Immature natural killer cell (primary cell): ENCODE measurements at regions not wholly inside any gene's neighbourhood (a gene's known extent, or its start where the extent isn't known, plus 50 kb on each side); places are given as distances from the start of the nearest gene placed in this dataset.

Experiments
- DNase-seq, 3 donors: peaks; one replicate each; pipeline ENCODE4 v3.0.0; 2022; ENCODE audit warnings: mixed read lengths in 1 of 3
- H3K27ac Mint-ChIP-seq, 6 donors: one replicate each; pipeline ENCODE4 v1.8.0; 2020; ENCODE audit warnings: mixed read lengths in 6 of 6, mild to moderate bottlenecking in 5 of 6, inconsistent platforms in 4 of 6, moderate library complexity in 3 of 6
- H3K27me3 Mint-ChIP-seq, 3 donors: one replicate each; pipeline ENCODE4 v1.8.0; 2020 to 2021; ENCODE audit warnings: low read depth in 3 of 3, mild to moderate bottlenecking in 3 of 3, mixed read lengths in 3 of 3, moderate library complexity in 3 of 3, inconsistent platforms in 1 of 3
- H3K36me3 Mint-ChIP-seq, 3 donors: one replicate each; pipeline ENCODE4 v1.8.0; 2020; ENCODE audit warnings: mixed read lengths in 3 of 3, inconsistent platforms in 2 of 3, mild to moderate bottlenecking in 2 of 3
- H3K4me1 Mint-ChIP-seq, 2 donors: one replicate each; pipeline ENCODE4 v1.8.0; 2020; ENCODE audit warnings: inconsistent platforms in 2 of 2, mild to moderate bottlenecking in 2 of 2, mixed read lengths in 2 of 2, moderate library complexity in 1 of 2
- H3K4me3 Mint-ChIP-seq, 5 donors: one replicate each; pipeline ENCODE4 v1.8.0; 2020; ENCODE audit warnings: mild to moderate bottlenecking in 5 of 5, mixed read lengths in 5 of 5, inconsistent platforms in 3 of 5, moderate library complexity in 3 of 5
- H3K9me3 Mint-ChIP-seq, 6 donors: one replicate each; pipeline ENCODE4 v1.8.0; 2020; ENCODE audit warnings: mild to moderate bottlenecking in 6 of 6, mixed read lengths in 6 of 6, inconsistent platforms in 4 of 6, moderate library complexity in 3 of 6

GRCh38 chr2:240245184-240245583 is 104.7 kb upstream of the OTOS start:
- H3K9me3 Mint-ChIP-seq = no peaks in the 10 kb centered on the region
- H3K36me3 Mint-ChIP-seq = no peaks in the 10 kb centered on the region
- no peak overlapping the region for H3K27ac Mint-ChIP-seq
- H3K4me3 Mint-ChIP-seq = no peak overlapping the region
- DNase-seq = no peak
- no peaks in the 10 kb centered on the region for H3K4me1 Mint-ChIP-seq
- H3K27me3 Mint-ChIP-seq = peaks cover 2 to 13% (median 3%) of the 10 kb centered on the region in 3 donors

GRCh38 chr2:240245706-240246105 is 105.2 kb upstream of the OTOS start:
- Mint-ChIP-seq H3K27ac (no peak overlapping the region), H3K36me3 (no peaks in the 10 kb centered on the region), H3K9me3 (no peaks in the 10 kb centered on the region), H3K27me3 (peaks cover 2 to 13% (median 3%) of the 10 kb centered on the region in 3 donors), H3K4me1 (no peaks in the 10 kb centered on the region), H3K4me3 (no peak overlapping the region)
- DNase-seq = no peak

- no peak overlapping the region for H3K27ac Mint-ChIP-seq
- no peak overlapping the region for H3K4me3 Mint-ChIP-seq
Measured at GRCh38 chr2:240246173-240246820, 105.8 kb upstream of the OTOS start.

GRCh38 chr2:240247241-240247867 is 106.9 kb upstream of the OTOS start:
- Mint-ChIP-seq H3K9me3 (no peaks in the 10 kb centered on the region), H3K4me1 (no peaks in the 10 kb centered on the region), H3K36me3 (no peaks in the 10 kb centered on the region), H3K27ac (no peak overlapping the region), H3K4me3 (no peak overlapping the region), H3K27me3 (peaks cover 2 to 13% (median 3%) of the 10 kb centered on the region in 3 donors)
- DNase-seq = no peak

More at GRCh38 chr2:240246173-240246820, 105.8 kb upstream of the OTOS start:
- no peak for DNase-seq
- Mint-ChIP-seq H3K9me3 (no peaks in the 10 kb centered on the region), H3K36me3 (no peaks in the 10 kb centered on the region), H3K27me3 (peaks cover 2 to 13% (median 3%) of the 10 kb centered on the region in 3 donors), H3K4me1 (no peaks in the 10 kb centered on the region)

- no peaks in the 10 kb centered on the region for H3K9me3 Mint-ChIP-seq
- no peak for DNase-seq
- no peak overlapping the region for H3K27ac Mint-ChIP-seq
- H3K27me3 Mint-ChIP-seq = peaks cover 2 to 13% (median 3%) of the 10 kb centered on the region in 3 donors
- H3K36me3 Mint-ChIP-seq = no peaks in the 10 kb centered on the region
- no peaks in the 10 kb centered on the region for H3K4me1 Mint-ChIP-seq
- H3K4me3 Mint-ChIP-seq = no peak overlapping the region
Measured at GRCh38 chr2:240247868-240248720, 107.6 kb upstream of the OTOS start.

GRCh38 chr2:240248721-240249422 is 108.4 kb upstream of the OTOS start:
- no peak for DNase-seq
- H3K36me3 Mint-ChIP-seq = no peaks in the 10 kb centered on the region
- H3K27me3 Mint-ChIP-seq = peaks cover 2 to 13% (median 3%) of the 10 kb centered on the region in 3 donors
- no peaks in the 10 kb centered on the region for H3K4me1 Mint-ChIP-seq
- no peak overlapping the region for H3K4me3 Mint-ChIP-seq
- H3K27ac Mint-ChIP-seq = no peak overlapping the region
- no peaks in the 10 kb centered on the region for H3K9me3 Mint-ChIP-seq

- no peak overlapping the region for H3K4me3 Mint-ChIP-seq
- H3K4me1 Mint-ChIP-seq = no peaks in the 10 kb centered on the region
- DNase-seq = no peak
- peaks cover 2 to 9% (median 3%) of the 10 kb centered on the region in 3 donors for H3K27me3 Mint-ChIP-seq
- H3K36me3 Mint-ChIP-seq = no peaks in the 10 kb centered on the region
- no peak overlapping the region for H3K27ac Mint-ChIP-seq
- no peaks in the 10 kb centered on the region for H3K9me3 Mint-ChIP-seq
Measured at GRCh38 chr2:240249423-240250149, 109.1 kb upstream of the OTOS start.

GRCh38 chr2:240250150-240250984 is 109.9 kb upstream of the OTOS start:
- no peaks in the 10 kb centered on the region for H3K9me3 Mint-ChIP-seq
- no peak for DNase-seq
- peaks cover 2 to 8% (median 5%) of the 10 kb centered on the region in 3 donors for H3K27me3 Mint-ChIP-seq
- no peaks in the 10 kb centered on the region for H3K4me1 Mint-ChIP-seq
- no peaks in the 10 kb centered on the region for H3K36me3 Mint-ChIP-seq
- H3K4me3 Mint-ChIP-seq = no peak overlapping the region
- no peak overlapping the region for H3K27ac Mint-ChIP-seq

- DNase-seq = peak in 2 of 3 donors; percentile 1 to 5
- no peaks in the 10 kb centered on the region for H3K9me3 Mint-ChIP-seq
- H3K36me3 Mint-ChIP-seq = no peaks in the 10 kb centered on the region
- H3K4me3 Mint-ChIP-seq = no peak overlapping the region
- peaks cover 0 to 8% (median 4%) of the 10 kb centered on the region in 3 donors for H3K27me3 Mint-ChIP-seq
- H3K4me1 Mint-ChIP-seq = no peaks in the 10 kb centered on the region
- no peak overlapping the region for H3K27ac Mint-ChIP-seq
Measured at GRCh38 chr2:240250985-240251847, 110.8 kb upstream of the OTOS start.

- Mint-ChIP-seq H3K4me1 (no peaks in the 10 kb centered on the region), H3K27me3 (peaks cover 0 to 5% (median 4%) of the 10 kb centered on the region in 3 donors)
Measured at GRCh38 chr2:240251848-240252190, 111.4 kb upstream of the OTOS start.

GRCh38 chr2:240252191-240252871 is 111.9 kb upstream of the OTOS start:
- no peaks in the 10 kb centered on the region for H3K4me1 Mint-ChIP-seq
- DNase-seq = no peak
- H3K4me3 Mint-ChIP-seq = no peak overlapping the region
- H3K27ac Mint-ChIP-seq = no peak overlapping the region
- no peaks in the 10 kb centered on the region for H3K36me3 Mint-ChIP-seq
- peaks cover 0 to 4% (median 2%) of the 10 kb centered on the region in 3 donors for H3K27me3 Mint-ChIP-seq
- H3K9me3 Mint-ChIP-seq = no peaks in the 10 kb centered on the region

More at GRCh38 chr2:240251848-240252190, 111.4 kb upstream of the OTOS start:
- Mint-ChIP-seq H3K4me3 (no peak overlapping the region), H3K36me3 (no peaks in the 10 kb centered on the region), H3K9me3 (no peaks in the 10 kb centered on the region), H3K27ac (no peak overlapping the region)
- no peak for DNase-seq
